K562 (cell line): ENCODE measurements at regions not wholly inside any gene's neighbourhood (a gene's known extent, or its start where the extent isn't known, plus 50 kb on each side); places are given as distances from the start of the nearest gene placed in this dataset.
A peak's percentile ranks its signal among the peaks of the same experiment; 100 is the strongest.

Experiments used
- COPS2 ChIP-seq: fragments of 450-650 bp; conservative IDR thresholded peaks from 2 replicates; pipeline ENCODE4 v1.6.1; 2016; ENCODE audit warnings: mild to moderate bottlenecking, moderate library complexity
- ELF1 ChIP-seq: fragments of 200-800 bp; sonication (Bioruptor generic); IDR thresholded peaks from 2 replicates; pipeline ENCODE4 v1.6.1; 2016; ENCODE audit warnings: missing genetic modification characterization, missing compliant biosample characterization
- ELF4 ChIP-seq: fragments of 450-650 bp; formaldehyde crosslinking; IDR thresholded peaks from 2 replicates; pipeline ENCODE4 v1.4.0; 2022; ENCODE audit warnings: missing genetic modification characterization
- ELK3 ChIP-seq: fragments of 450-650 bp; formaldehyde crosslinking; IDR thresholded peaks from 2 replicates; pipeline ENCODE4 v1.4.0; 2020; ENCODE audit warnings: mild to moderate bottlenecking
- EP400 ChIP-seq: fragments of 450-650 bp; IDR thresholded peaks from 2 replicates; pipeline ENCODE4 v1.6.1; 2017; ENCODE audit warnings: antibody characterized with exemption, mild to moderate bottlenecking, moderate library complexity
- FOSL1 ChIP-seq: fragments of 200-800 bp; sonication (Bioruptor generic); conservative IDR thresholded peaks from 2 replicates; pipeline ENCODE4 v1.6.1; 2016; ENCODE audit warnings: missing genetic modification characterization, missing compliant biosample characterization
- GATAD2B ChIP-seq: fragments of 450-650 bp; IDR thresholded peaks from 2 replicates; pipeline ENCODE4 v1.6.1; 2017; ENCODE audit warnings: mild to moderate bottlenecking, borderline replicate concordance
- NBN ChIP-seq: fragments of 450-650 bp; IDR thresholded peaks from 2 replicates; pipeline ENCODE4 v1.6.1; 2016; ENCODE audit warnings: low read depth, mild to moderate bottlenecking
- NCOA2 ChIP-seq, 2 experiments: fragments of 450-650 bp; IDR thresholded peaks; 2 replicates each; pipeline ENCODE4 v1.6.1; 2018; ENCODE audit warnings: mild to moderate bottlenecking in 2 of 2, moderate library complexity in 1 of 2; ENCODE audit not compliant: partially characterized antibody in 2 of 2
- NUFIP1 ChIP-seq: fragments of 450-650 bp; IDR thresholded peaks from 2 replicates; pipeline ENCODE4 v1.6.1; 2018; ENCODE audit not compliant: partially characterized antibody
- POLR2AphosphoS2 ChIP-seq: IDR thresholded peaks from 2 replicates; pipeline ENCODE4 v1.6.1; 2012; ENCODE audit warnings: low read length, improper control_type of control experiment
- RB1 ChIP-seq: fragments of 450-650 bp; IDR thresholded peaks from 2 replicates; pipeline ENCODE4 v1.6.1; 2017; ENCODE audit warnings: low read depth, mild to moderate bottlenecking
- RFX5 ChIP-seq: IDR thresholded peaks from 2 replicates; pipeline ENCODE4 v1.6.1; 2011; ENCODE audit warnings: low read depth, mild to moderate bottlenecking, improper control_type of control experiment, low read length
- SRSF9 ChIP-seq: fragments of 200-400 bp; formaldehyde crosslinking; IDR thresholded peaks from 2 replicates; pipeline ENCODE4 v1.6.1; 2017; ENCODE audit warnings: low read depth, low read length, borderline replicate concordance
- TOE1 ChIP-seq, 2 experiments: fragments of 450-650 bp in 1 of 2; sonication (generic) in 1 of 2; formaldehyde crosslinking in 1 of 2; IDR thresholded peaks; 2 replicates each; pipeline versions ENCODE4 v1.7.1 to v1.8.0; 2016 to 2022; ENCODE audit warnings: borderline replicate concordance in 2 of 2, mild to moderate bottlenecking in 2 of 2, antibody characterized with exemption in 1 of 2, inconsistent platforms in 1 of 2, low read depth in 1 of 2, missing genetic modification reagents in 1 of 2, moderate library complexity in 1 of 2
- TRIM28 ChIP-seq: fragments of 450-650 bp; IDR thresholded peaks from 2 replicates; pipeline ENCODE4 v1.6.1; 2017
- ZBTB2 ChIP-seq: fragments of 450-650 bp; IDR thresholded peaks from 2 replicates; pipeline ENCODE4 v1.6.1; 2016; ENCODE audit warnings: antibody characterized with exemption
- ZBTB26 ChIP-seq: fragments of 450-650 bp; formaldehyde crosslinking; IDR thresholded peaks from 2 replicates; pipeline ENCODE4 v1.4.0; 2022; ENCODE audit warnings: missing genetic modification characterization
- ZNF347 ChIP-seq: fragments of 450-650 bp; formaldehyde crosslinking; IDR thresholded peaks from 2 replicates; pipeline ENCODE4 v1.4.0; 2020; ENCODE audit warnings: low read depth, mild to moderate bottlenecking, moderate library complexity
- ZNF449 ChIP-seq: fragments of 250-450 bp; sonication (Bioruptor Pico); IDR thresholded peaks from 2 replicates; pipeline ENCODE4 v1.8.0; 2022; ENCODE audit warnings: moderate library complexity, mild to moderate bottlenecking, inconsistent platforms

GRCh38 chr7:159197066-159197975, 52.7 kb upstream of the VIPR2 start (continued):
- TF ChIP-seq ZBTB2, result peak; percentile 69; the same call in 1 of the 2 replicates
- TF ChIP-seq POLR2AphosphoS2, result 0 out of 2 replicates have a peak, but pooled peaks have one; percentile 32
- no peak for TF ChIP-seq COPS2
- peak; percentile 85; the same call in 1 of the 2 replicates for TF ChIP-seq GATAD2B
- peak; percentile 71 for TF ChIP-seq ELF1 (tag)
- TF ChIP-seq FOSL1 (tag), result peak; percentile 74
- peak; percentile 74 for TF ChIP-seq TRIM28
- TF ChIP-seq ZNF449 (CRISPR knock-in tag), result 0 out of 2 replicates have a peak, but pooled peaks have one; percentile 41
- no peak for TF ChIP-seq SRSF9
- no peak for TF ChIP-seq ELK3 (CRISPR knock-in tag)
- no peak for TF ChIP-seq ZNF347
- 0 out of 2 replicates have a peak, but pooled peaks have one; percentile 5 for TF ChIP-seq ELF4
- TF ChIP-seq NBN, result peak; percentile 96
- TF ChIP-seq ZBTB26 (CRISPR knock-in tag), result no peak
- no peak for TF ChIP-seq RFX5
- TF ChIP-seq RB1, result peak; percentile 22; the same call in 1 of the 2 replicates
- TF ChIP-seq TOE1 (IDR thresholded peaks at IDR 0.05; ENCODE audit: borderline replicate concordance), result peak; percentile 58; the same call in 1 of the 2 replicates
- TF ChIP-seq TOE1 (CRISPR knock-in tag; IDR thresholded peaks at IDR 0.05; ENCODE audit: borderline replicate concordance, low read depth), result no peak; the same call in 1 of the 2 replicates
- peak; percentile 80 for TF ChIP-seq EP400
- peak in 1 of 2 experiments; percentile 80 for TF ChIP-seq NCOA2 (IDR thresholded peaks at IDR 0.05; ENCODE audit: partially characterized antibody in 2 of 2)
- no peak for TF ChIP-seq NUFIP1
